Hepatocyte (in vitro differentiated cells): ENCODE measurements at regions not wholly inside any gene's neighbourhood (a gene's known extent, or its start where the extent isn't known, plus 50 kb on each side); places are given as distances from the start of the nearest gene placed in this dataset.

Experiments
- DNase-seq: peaks from one replicate; pipeline ENCODE4 v3.0.0-alpha.2; 2016; ENCODE audit warnings: low spot score
- H2AFZ ChIP-seq: fragments of 200-600 bp; sonication (generic); 2 replicates; pipeline ENCODE4 v1.6.0; 2016; ENCODE audit warnings: antibody characterized with exemption, mild to moderate bottlenecking
- H3K27ac ChIP-seq: fragments of 200-600 bp; sonication (generic); 2 replicates; pipeline ENCODE4 v1.5.1; 2016; ENCODE audit warnings: mild to moderate bottlenecking
- H3K27me3 ChIP-seq: fragments of 200-600 bp; sonication (generic); 2 replicates; pipeline ENCODE4 v1.6.1; 2016
- H3K36me3 ChIP-seq: fragments of 200-600 bp; sonication (generic); replicated peaks from 2 replicates; pipeline ENCODE4 v1.5.1; 2016; ENCODE audit warnings: low read depth; ENCODE audit not compliant: insufficient read depth
- H3K4me1 ChIP-seq: fragments of 200-600 bp; sonication (generic); 2 replicates; pipeline ENCODE4 v1.5.1; 2016; ENCODE audit warnings: mild to moderate bottlenecking, moderate library complexity; ENCODE audit not compliant: insufficient read depth
- H3K4me2 ChIP-seq: fragments of 200-600 bp; sonication (generic); 2 replicates; pipeline ENCODE4 v1.6.0; 2016
- H3K4me3 ChIP-seq: fragments of 200-600 bp; sonication (generic); 2 replicates; pipeline ENCODE4 v1.5.1; 2016; ENCODE audit warnings: mild to moderate bottlenecking
- H3K79me2 ChIP-seq: fragments of 200-600 bp; sonication (generic); 2 replicates; pipeline ENCODE4 v1.6.0; 2017; ENCODE audit warnings: mild to moderate bottlenecking
- H3K9me2 ChIP-seq: fragments of 200-600 bp; sonication (generic); replicated peaks from 2 replicates; pipeline ENCODE4 v1.6.0; 2017; ENCODE audit warnings: mild to moderate bottlenecking; ENCODE audit not compliant: insufficient read depth
- H3K9me3 ChIP-seq: fragments of 200-600 bp; sonication (generic); 2 replicates; pipeline ENCODE4 v1.5.1; 2016; ENCODE audit warnings: low read depth, mild to moderate bottlenecking
- H4K20me1 ChIP-seq: fragments of 200-600 bp; sonication (generic); 2 replicates; pipeline ENCODE4 v1.6.0; 2016; ENCODE audit warnings: mild to moderate bottlenecking; ENCODE audit not compliant: insufficient read depth, poor library complexity, severe bottlenecking
- EZH2 ChIP-seq: fragments of 200-600 bp; sonication (generic); IDR thresholded peaks from 2 replicates; pipeline ENCODE4 v1.6.1; 2016; ENCODE audit warnings: antibody characterized with exemption, mild to moderate bottlenecking, borderline replicate concordance
- EZH2phosphoT487 ChIP-seq: fragments of 200-600 bp; sonication (generic); IDR thresholded peaks from one replicate; pipeline ENCODE4 v1.6.1; 2018; ENCODE audit warnings: antibody characterized with exemption, mild to moderate bottlenecking, low read depth, moderate library complexity; ENCODE audit not compliant: unreplicated experiment, severe bottlenecking
- WGBS: methylation state at CpG from one replicate; pipeline ENCODE4 v1.1.6; 2016; ENCODE audit warnings: low lambda C conversion rate; ENCODE audit errors: missing lambda C conversion rate; 5-methylcytosine and 5-hydroxymethylcytosine counted together
- TF ChIP-seq, protein P1 (sequence below): fragments of 200-600 bp; sonication (generic); IDR thresholded peaks from 2 replicates; pipeline ENCODE4 v1.5.1; 2016; ENCODE audit warnings: antibody characterized with exemption, mild to moderate bottlenecking; ENCODE audit not compliant: poor library complexity

DNA sequence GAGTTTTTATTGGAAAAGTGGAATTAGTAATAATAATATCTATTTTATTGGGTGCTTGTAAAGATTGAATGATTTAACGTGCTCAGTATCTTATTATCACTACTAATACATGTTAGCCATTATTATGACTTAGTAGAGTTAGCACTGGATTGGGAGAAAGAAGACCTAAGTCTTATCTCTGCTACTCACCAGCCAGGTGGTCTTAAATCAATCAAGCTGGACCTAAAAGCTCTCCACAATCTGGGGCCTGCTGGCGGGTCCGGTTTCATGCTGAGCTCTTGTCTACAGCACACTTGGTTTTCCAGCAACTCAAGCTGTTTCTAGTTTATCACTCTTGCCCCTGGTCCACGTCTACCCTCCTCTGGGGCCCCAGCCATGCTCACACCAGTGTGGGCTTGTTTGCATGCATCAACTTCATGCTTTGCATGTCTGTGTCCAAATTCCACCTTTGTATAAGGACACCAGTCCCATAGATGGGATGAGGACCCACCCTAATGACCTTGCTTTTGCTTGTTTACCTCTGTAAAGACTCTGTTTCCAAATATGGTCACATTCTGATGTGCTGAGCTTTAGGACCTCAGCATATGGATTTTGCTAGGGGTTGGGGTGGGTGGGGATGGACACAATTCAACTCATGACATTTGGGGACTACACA is 363.1 kb downstream of the LPIN1 start:
- no peaks in the 10 kb centered on the region for H3K9me2 ChIP-seq
- WGBS: 46% methylated on average over 4 of the region's 4 CpGs
- H3K27ac ChIP-seq: no peak overlapping the region
- H3K4me2 ChIP-seq: no peak overlapping the region
- no peak overlapping the region for H3K4me3 ChIP-seq
- TF ChIP-seq EZH2phosphoT487: no peak
- TF ChIP-seq EZH2: no peak
- TF ChIP-seq, protein P1, sequence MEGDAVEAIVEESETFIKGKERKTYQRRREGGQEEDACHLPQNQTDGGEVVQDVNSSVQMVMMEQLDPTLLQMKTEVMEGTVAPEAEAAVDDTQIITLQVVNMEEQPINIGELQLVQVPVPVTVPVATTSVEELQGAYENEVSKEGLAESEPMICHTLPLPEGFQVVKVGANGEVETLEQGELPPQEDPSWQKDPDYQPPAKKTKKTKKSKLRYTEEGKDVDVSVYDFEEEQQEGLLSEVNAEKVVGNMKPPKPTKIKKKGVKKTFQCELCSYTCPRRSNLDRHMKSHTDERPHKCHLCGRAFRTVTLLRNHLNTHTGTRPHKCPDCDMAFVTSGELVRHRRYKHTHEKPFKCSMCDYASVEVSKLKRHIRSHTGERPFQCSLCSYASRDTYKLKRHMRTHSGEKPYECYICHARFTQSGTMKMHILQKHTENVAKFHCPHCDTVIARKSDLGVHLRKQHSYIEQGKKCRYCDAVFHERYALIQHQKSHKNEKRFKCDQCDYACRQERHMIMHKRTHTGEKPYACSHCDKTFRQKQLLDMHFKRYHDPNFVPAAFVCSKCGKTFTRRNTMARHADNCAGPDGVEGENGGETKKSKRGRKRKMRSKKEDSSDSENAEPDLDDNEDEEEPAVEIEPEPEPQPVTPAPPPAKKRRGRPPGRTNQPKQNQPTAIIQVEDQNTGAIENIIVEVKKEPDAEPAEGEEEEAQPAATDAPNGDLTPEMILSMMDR: no peak
- no peaks in the 10 kb centered on the region for H3K4me1 ChIP-seq
- H3K36me3 ChIP-seq: no peaks in the 10 kb centered on the region
- H3K79me2 ChIP-seq: no peaks in the 10 kb centered on the region
- H4K20me1 ChIP-seq: no peaks in the 10 kb centered on the region
- no peak overlapping the region for H2AFZ ChIP-seq
- H3K9me3 ChIP-seq: no peaks in the 10 kb centered on the region
- no peaks in the 10 kb centered on the region for H3K27me3 ChIP-seq
- no peak for DNase-seq

DNA sequence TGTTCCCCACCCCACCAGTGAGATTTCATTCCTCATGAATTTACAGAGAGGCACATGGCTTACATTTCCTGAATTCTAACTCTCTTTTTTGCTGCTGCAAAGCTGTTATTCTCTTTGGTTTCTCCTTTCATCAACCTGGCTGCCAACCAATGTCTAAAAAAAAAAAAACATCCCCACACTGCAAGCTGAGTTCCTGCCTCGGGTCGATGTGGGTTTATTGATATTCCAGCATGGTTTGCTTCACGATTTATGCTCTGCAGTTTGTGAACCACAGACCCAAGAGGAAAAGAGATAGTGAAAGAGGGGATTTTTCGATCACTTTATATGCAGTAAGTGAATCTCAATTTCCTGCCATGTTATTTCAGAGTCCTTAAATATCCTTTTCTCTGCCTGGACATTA is 363.6 kb downstream of the LPIN1 start:
- no peak overlapping the region for H3K4me3 ChIP-seq
- H3K9me2 ChIP-seq: no peaks in the 10 kb centered on the region
- no peaks in the 10 kb centered on the region for H3K79me2 ChIP-seq
- no peaks in the 10 kb centered on the region for H3K9me3 ChIP-seq
- DNase-seq: no peak
- no peaks in the 10 kb centered on the region for H4K20me1 ChIP-seq
- no peaks in the 10 kb centered on the region for H3K27me3 ChIP-seq
- no peak overlapping the region for H3K4me2 ChIP-seq
- H3K27ac ChIP-seq: no peak overlapping the region
- WGBS: 55% methylated on average over 4 of the region's 4 CpGs
- H2AFZ ChIP-seq: no peak overlapping the region
- H3K4me1 ChIP-seq: no peaks in the 10 kb centered on the region
- no peaks in the 10 kb centered on the region for H3K36me3 ChIP-seq
- TF ChIP-seq, protein P1: no peak
- TF ChIP-seq EZH2 (no peak), EZH2phosphoT487 (no peak)

DNA sequence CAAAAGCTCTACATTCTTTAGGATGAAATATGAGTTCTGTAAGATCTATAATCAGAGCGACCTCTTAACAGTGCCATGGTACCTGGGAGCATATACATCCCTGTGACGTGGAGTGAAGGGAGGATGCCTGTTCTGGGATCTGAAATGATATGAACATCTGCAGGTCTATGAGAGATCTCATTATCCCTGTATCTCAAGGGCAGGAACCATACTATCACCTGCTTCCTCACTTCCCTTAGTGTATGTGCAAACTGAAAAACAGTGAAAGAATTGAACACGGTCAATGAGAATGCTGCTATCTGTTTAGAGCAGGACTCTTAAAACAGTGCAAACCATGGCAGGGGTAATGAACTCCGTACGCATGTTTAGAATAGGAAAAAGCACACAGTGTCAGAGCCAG is 364.0 kb downstream of the LPIN1 start:
- H3K79me2 ChIP-seq: no peaks in the 10 kb centered on the region
- H3K4me1 ChIP-seq: no peaks in the 10 kb centered on the region
- no peak overlapping the region for H2AFZ ChIP-seq
- H3K27ac ChIP-seq: no peak overlapping the region
- H3K27me3 ChIP-seq: no peaks in the 10 kb centered on the region
- no peak for DNase-seq
- TF ChIP-seq EZH2 (no peak), EZH2phosphoT487 (no peak)
- TF ChIP-seq, protein P1: no peak
- H3K4me2 ChIP-seq: no peak overlapping the region
- H3K4me3 ChIP-seq: no peak overlapping the region
- no peaks in the 10 kb centered on the region for H3K9me3 ChIP-seq
- no peaks in the 10 kb centered on the region for H4K20me1 ChIP-seq
- no peaks in the 10 kb centered on the region for H3K36me3 ChIP-seq
- H3K9me2 ChIP-seq: no peaks in the 10 kb centered on the region
- 79% methylated on average over 5 of the region's 5 CpGs for WGBS

DNA sequence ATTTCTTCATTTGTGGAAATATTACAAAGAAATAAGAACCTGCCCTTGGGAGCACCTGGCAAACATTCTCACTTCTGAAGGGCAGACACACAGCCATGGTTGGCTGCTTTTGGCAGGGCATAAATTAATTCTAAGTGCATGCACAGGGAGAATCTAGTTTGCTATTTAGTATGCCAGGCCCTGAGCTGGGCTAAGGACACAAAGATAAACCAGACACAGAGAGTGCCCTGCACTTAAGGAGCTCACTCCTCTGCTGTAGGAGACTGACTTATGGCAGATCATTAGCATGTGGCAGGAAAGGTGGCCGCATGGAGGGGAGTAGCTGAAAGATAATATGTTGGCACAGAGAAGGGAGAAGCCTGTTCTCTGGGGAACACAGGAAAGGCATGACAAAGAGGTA is 367.0 kb downstream of the LPIN1 start:
- H3K4me2 ChIP-seq: no peak overlapping the region
- H3K4me1 ChIP-seq: no peaks in the 10 kb centered on the region
- H3K36me3 ChIP-seq: no peaks in the 10 kb centered on the region
- no peak overlapping the region for H3K27ac ChIP-seq
- no peaks in the 10 kb centered on the region for H3K79me2 ChIP-seq
- 88% methylated on average over 1 of the region's 1 CpG for WGBS
- no peak overlapping the region for H3K4me3 ChIP-seq
- no peaks in the 10 kb centered on the region for H3K9me3 ChIP-seq
- TF ChIP-seq EZH2 (no peak), EZH2phosphoT487 (no peak)
- TF ChIP-seq, protein P1: no peak
- no peaks in the 10 kb centered on the region for H3K9me2 ChIP-seq
- H2AFZ ChIP-seq: no peak overlapping the region
- no peak for DNase-seq
- no peaks in the 10 kb centered on the region for H3K27me3 ChIP-seq
- H4K20me1 ChIP-seq: no peaks in the 10 kb centered on the region
